ENCODE measurements at regions not wholly inside any gene's neighbourhood (a gene's known extent, or its start where the extent isn't known, plus 50 kb on each side); places are given as distances from the start of the nearest gene placed in this dataset.
"Not testable (repeated sequence)": the region's sequence is repeated elsewhere in the genome, so short reads cannot be mapped to it uniquely, and the experiment has no call there.

GRCh38 chr2:198638577-198638976 lies 819.2 kb downstream of the SATB2 start:
- no peak for DNase-seq (ENCODE audit: low read depth in 2 of 2)

DNA sequence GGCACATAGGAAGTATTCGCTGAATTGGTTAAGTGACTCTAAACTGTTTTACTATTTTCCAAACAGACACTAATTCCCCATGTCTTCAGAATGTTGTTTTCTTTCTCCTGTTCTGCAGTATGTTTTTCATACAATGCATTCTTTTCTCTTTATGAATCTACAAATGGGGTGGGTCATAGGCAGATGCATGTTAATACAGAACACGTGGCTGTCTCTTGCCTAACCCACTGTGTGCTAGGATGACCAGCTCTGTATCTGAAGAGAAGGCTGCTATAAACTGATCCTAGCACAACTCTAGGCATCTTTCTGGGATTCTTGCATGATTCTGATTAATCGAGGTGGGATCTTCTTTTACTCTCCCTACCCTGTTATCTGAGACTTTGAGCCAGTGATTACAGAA lies 826.0 kb downstream of the PLCL1 start:
- DNase-seq (ENCODE audit: low read depth in 2 of 2): no peak

- DNase-seq (ENCODE audit: low read depth in 2 of 2): no peak
Measured at GRCh38 chr2:198628596-198628995, 824.2 kb downstream of the PLCL1 start.

- DNase-seq (ENCODE audit: low read depth in 2 of 2): no peak
Measured at GRCh38 chr2:198622986-198623730, 818.8 kb downstream of the PLCL1 start.

DNA sequence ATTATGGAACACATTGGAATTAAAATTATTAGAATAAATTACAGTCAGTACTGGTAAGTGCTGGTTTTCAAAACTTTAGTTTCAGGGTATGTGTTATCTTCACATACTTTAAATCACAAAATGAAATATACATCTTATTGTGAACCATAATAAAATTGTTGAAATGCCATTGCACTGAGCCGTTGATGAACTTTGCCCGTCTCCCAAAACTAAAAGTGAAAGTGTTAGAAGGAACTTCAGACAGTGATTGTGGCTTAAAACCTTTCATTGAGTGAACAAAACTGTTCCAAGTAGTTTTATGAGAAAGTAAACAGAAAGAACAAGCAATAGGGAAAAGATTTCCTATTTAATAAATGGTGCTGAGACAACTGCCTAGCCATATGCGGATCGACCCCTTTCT lies 811.6 kb downstream of the PLCL1 start:
- no peak for DNase-seq (ENCODE audit: low read depth in 2 of 2)

DNA sequence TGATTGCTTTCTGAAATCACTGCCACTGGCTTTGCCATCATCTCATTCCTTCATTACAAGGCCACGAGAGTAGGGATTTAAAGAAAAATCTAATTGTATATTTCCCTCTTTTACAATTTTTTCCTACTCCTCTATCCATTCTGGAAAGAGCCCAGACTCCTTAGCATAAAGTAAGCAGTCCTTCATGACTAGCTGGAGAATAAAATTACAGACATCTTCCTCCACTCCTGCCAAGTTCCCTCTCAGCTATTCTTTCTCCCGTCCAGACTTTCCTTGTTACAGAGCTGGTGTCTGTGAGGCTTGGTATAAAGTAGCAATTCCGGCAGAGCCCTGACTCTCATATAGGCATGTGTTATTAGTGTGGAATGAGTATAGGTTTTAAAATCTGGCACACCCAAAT lies 806.8 kb downstream of the PLCL1 start:
- no peak for DNase-seq (ENCODE audit: low read depth in 2 of 2)

DNA sequence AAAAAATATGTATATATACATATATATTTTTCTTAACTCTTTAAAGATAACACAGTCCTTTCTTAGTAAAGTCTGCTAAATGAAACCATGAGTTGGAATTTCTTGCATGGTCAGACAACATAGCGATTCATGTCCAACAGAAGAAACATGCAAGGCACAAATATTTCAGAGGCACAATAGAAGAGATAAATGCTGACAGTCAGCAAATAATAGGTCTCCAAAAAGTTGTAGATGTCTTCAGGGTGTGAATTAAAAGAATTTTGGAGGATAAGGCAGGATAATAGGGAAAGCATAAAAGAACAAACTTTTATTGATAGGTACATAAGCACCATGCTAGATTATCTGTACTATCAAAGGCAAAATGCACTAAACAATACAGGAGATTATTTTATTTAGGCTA lies 800.2 kb downstream of the PLCL1 start:
- no peak for DNase-seq (ENCODE audit: low read depth in 2 of 2)

DNA sequence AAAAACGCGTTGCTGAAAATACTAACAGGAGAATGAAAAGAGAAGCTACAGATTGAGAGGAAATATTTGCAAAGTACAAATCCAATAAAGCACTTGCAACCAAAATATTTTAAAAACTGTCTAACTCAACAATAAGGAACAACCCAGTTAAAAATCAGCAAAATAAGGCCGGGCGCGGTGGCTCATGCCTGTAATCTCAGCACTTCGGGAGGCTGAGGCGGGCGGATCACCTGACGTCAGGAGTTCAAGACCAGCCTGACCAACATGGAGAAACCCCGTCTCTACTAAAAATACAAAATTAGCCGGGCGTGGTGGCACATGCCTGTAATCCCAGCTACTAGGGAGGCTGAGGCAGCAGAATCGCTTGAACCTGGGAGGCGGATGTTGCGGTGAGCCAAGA lies 798.6 kb downstream of the PLCL1 start:
- DNase-seq (ENCODE audit: low read depth in 2 of 2): not testable (repeated sequence)

- DNase-seq (ENCODE audit: low read depth in 2 of 2): no peak
Measured at GRCh38 chr2:198597648-198598047, 793.3 kb downstream of the PLCL1 start.

- no peak for DNase-seq (ENCODE audit: low read depth in 2 of 2)
Measured at GRCh38 chr2:198596985-198597384, 792.6 kb downstream of the PLCL1 start.

- DNase-seq (ENCODE audit: low read depth in 2 of 2): no peak
Measured at GRCh38 chr2:198595721-198596120, 791.3 kb downstream of the PLCL1 start.

DNA sequence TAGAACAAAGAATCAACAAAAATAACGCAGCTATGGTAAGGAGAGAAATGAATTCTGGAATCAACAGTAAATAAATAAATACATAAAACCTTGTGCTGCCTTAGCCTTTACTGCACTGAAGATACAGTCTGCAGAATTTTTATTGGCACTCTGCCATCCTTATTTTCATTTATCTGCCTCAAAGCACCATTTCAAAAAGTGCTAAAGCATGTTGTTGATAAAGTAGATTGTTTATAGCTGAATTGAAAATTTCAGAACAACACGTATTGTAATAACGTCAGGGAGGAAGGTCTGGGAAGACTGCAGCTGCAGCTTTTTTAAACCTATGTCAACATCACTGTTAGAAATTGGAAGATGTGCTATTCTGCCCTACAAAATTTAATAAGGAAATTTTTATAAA lies 787.2 kb downstream of the PLCL1 start:
- no peak for DNase-seq (ENCODE audit: low read depth in 2 of 2)

- DNase-seq (ENCODE audit: low read depth in 2 of 2): no peak
Measured at GRCh38 chr2:198587741-198588140, 783.3 kb downstream of the PLCL1 start.

- DNase-seq (ENCODE audit: low read depth in 2 of 2): no peak
Measured at GRCh38 chr2:198587240-198587639, 782.8 kb downstream of the PLCL1 start.

DNA sequence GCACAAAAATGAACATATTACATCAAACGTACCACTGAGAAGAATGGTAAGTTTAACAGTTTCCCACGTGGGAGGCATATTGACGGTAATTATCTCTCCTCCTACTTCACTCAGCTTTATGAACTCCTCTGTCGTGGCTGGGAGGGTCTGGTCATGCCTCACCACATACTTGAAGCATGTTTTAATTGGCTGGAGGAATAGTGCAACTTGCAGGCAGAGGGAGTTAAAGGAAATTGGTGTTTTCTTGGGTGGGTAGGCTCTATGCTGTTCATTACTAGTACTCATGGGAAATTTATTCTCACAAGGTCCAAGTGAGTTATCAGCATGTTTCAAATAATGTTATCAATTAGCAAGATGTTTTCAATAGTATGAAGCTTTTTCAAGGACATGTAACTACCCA lies 767.0 kb downstream of the PLCL1 start:
- DNase-seq (ENCODE audit: low read depth in 2 of 2): no peak

DNA sequence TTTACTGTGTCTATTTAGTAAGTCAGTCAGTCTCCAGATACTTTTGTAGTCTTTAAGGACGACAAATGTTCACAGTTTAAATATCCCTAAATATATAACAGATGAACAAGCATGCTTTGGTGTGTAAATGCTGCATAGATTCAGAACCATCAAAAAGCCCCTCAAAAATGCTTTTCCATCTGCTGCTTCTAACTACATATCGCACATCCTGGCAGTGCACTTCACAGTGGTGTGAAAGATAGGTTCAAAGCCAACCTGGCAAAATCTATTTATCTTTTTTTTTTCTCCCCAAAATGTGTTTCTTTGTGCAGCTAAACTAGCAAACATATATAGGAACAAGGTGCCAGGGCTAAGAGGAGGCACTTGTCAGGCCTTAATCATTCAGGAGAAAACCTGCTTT lies 753.8 kb downstream of the PLCL1 start:
- DNase-seq (ENCODE audit: low read depth in 2 of 2): no peak

DNA sequence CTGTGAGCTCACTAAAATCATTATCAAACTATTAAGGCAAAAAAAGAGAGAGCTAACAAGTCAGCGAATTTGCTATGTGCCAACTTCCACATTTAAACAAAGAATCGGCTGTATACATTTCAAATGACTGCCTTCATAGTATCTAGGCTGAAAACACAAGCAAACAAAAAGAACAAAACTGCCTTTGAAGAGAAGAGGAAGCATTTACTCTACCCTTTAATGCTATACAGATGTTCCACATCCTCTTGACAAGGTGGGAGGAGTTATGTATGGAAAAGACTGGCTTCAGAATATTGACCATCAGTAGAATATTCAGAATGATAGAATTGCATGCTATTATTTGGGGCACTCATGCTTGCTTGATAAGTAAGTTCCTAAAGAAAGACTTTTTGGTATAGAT lies 741.7 kb downstream of the PLCL1 start:
- no peak for DNase-seq (ENCODE audit: low read depth in 2 of 2)

DNA sequence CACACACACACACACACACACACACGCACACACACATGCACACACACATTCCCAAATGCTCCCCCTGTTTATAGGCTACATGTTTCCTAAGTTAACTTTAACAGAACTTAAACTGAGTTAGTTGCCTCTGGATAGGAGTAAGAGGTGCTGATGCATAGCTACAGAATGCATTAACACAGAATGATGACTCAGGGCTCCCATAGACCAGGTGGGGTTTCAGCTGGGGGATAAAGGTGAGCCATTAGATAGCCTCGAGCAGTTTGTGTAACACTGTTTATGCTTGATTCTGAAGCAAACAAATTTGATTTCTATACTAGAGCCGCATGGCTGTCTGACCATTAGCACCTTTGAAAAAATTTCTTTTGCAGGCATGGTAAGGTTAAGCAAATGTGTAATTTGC lies 741.0 kb downstream of the PLCL1 start:
- no peak for DNase-seq (ENCODE audit: low read depth in 2 of 2)

DNA sequence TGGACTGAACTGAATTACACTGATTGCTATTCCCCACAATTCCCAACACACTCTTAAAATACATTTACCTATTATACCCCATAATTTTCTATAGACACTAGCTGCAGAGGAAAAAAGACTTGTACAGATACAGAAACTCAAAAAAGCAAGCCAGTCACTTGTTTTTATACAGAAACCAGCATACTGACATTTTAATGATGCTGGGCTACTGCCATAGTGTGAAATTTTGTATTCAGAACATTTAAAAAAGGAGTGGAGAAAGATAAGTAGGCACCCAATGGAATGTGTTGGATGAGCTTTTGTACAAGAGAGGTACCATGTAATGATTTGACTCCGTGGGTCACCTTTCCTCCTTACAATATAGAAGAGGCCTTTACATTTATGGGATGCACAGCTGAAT lies 740.1 kb downstream of the PLCL1 start:
- no peak for DNase-seq (ENCODE audit: low read depth in 2 of 2)

GRCh38 chr2:198534756-198535155 lies 730.4 kb downstream of the PLCL1 start:
- no peak for DNase-seq (ENCODE audit: low read depth in 2 of 2)

DNA sequence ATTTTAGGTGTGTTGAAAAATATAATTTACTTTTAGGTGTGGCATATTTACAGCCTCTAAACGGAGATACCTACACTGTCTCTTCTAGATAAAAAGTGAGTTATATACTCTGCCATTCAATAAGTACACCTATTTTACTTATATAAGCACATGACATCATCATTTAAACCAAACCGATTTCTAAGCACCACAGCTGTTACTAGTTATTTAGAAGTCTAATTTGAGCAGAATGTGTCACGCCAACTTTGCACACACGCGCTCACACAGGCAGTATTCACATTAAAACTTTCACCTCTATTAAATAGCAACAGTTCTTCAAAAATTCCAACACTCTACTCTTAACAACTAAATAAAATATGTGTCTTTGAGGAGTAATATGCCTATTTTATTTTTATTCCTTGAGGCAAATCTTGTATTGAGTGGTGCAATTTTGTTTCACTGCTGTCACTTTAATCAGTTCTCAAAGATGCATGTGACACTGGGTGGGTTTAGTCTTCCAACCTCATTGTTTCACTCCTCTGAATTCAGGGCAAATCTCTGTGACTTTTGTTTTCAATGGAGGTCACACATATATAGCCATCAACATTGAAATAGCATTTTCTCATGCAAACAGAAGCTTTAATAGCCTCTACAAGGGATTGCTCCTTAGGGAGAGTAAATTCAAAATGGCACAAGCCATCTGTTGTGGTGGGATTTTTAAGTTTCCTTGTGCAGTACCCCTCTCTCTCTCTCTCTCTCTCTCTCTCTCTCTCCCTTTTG lies 721.0 kb downstream of the PLCL1 start:
- DNase-seq (ENCODE audit: low read depth in 2 of 2): no peak

DNA sequence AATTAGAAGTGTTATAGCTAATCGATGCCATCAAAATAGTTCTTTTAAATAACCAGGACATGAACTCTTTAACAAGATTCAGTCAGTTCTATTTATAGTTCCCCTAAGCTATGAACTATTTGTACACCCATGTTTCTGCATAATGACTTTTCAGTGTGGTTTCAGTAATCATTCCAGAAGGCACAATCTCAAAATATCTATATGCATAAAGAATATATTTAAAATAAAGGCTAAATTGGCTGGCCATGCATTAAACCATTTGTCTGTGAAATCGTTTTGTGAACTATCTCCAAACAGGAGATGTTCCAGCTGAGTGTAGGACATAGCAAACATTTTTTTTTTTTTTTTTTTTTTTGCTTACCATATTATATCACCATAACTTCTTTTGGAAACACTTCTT lies 719.3 kb downstream of the PLCL1 start:
- DNase-seq (ENCODE audit: low read depth in 2 of 2): no peak

- no peak for DNase-seq (ENCODE audit: low read depth in 2 of 2)
Measured at GRCh38 chr2:198518935-198519334, 714.5 kb downstream of the PLCL1 start.

DNA sequence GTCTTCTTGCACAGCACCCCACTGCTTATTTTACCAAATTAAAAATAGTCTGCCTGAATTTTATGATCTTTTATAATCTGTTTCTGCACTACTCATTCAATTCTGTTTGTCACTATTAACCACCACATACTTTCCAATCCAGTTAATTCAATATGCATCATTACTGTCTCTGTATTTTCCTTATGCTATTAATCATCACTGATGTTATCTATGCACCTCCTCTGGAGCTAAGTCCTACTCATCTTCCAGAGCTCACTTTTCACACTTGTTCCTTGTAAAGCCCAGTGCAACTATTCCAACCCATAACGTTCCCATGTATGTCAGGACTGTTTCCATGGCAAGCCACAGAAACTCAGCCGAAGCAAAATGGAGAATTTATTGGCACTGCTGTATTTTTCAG lies 713.6 kb downstream of the PLCL1 start:
- DNase-seq (ENCODE audit: low read depth in 2 of 2): no peak
